Neural cell (in vitro differentiated cells): ENCODE measurements at regions not wholly inside any gene's neighbourhood (a gene's known extent, or its start where the extent isn't known, plus 50 kb on each side); places are given as distances from the start of the nearest gene placed in this dataset.

Experiments
- EP300 ChIP-seq: fragments of 450-650 bp; conservative IDR thresholded peaks from 2 replicates; pipeline ENCODE4 v1.6.1; 2014; ENCODE audit warnings: antibody characterized with exemption, mild to moderate bottlenecking, moderate library complexity; ENCODE audit not compliant: poor library complexity, severe bottlenecking
- EZH2 ChIP-seq: fragments of 200-600, 300-800 bp; shearing (Covaris generic), sonication (generic); IDR thresholded peaks from 2 replicates; pipeline ENCODE4 v1.6.1; 2014; ENCODE audit warnings: antibody characterized with exemption, low read length, borderline replicate concordance, mild to moderate bottlenecking; ENCODE audit not compliant: insufficient read depth, poor library complexity, severe bottlenecking
- RAD21 ChIP-seq: fragments of 450-650 bp; conservative IDR thresholded peaks from 2 replicates; pipeline ENCODE4 v1.6.1; 2014; ENCODE audit warnings: antibody characterized with exemption, mild to moderate bottlenecking, moderate library complexity
- TF ChIP-seq, protein P1 (sequence below): fragments of 450-650 bp; IDR thresholded peaks from 2 replicates; pipeline ENCODE4 v1.5.1; 2014; ENCODE audit warnings: antibody characterized with exemption, mild to moderate bottlenecking, moderate library complexity; ENCODE audit not compliant: poor library complexity, severe bottlenecking
- TF ChIP-seq, protein P2 (sequence below): IDR thresholded peaks from 2 replicates; pipeline ENCODE4 v1.6.1; 2012; ENCODE audit warnings: borderline replicate concordance

DNA sequence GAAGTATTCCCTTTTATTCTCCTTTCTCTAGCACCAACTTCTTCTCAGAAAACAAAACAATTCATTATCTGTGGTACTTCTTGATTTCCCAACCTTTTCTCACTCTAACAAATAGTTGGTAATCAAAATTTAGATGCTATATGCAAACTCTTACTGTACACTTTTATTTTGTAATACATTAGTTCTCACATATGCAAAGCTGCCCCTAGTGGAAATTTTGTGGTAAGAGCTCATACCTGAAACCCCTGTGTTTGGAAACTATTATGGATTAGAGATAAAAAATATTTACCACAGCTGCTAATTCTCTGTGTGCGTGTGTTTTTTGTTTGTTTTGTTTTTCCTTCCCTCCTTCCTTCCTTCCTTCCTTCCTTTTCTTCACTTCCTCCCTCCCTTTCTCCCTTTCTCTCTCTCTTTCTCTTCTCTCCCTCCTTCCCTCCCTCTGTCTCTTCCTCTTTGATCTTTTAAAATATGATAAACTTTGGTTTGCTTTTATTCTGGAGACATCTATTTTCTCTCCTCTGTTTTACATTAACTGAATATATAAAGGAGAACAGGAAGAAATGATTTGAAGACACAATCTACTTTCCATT lies 537.4 kb downstream of the SLITRK6 start:
- TF ChIP-seq, protein P1, sequence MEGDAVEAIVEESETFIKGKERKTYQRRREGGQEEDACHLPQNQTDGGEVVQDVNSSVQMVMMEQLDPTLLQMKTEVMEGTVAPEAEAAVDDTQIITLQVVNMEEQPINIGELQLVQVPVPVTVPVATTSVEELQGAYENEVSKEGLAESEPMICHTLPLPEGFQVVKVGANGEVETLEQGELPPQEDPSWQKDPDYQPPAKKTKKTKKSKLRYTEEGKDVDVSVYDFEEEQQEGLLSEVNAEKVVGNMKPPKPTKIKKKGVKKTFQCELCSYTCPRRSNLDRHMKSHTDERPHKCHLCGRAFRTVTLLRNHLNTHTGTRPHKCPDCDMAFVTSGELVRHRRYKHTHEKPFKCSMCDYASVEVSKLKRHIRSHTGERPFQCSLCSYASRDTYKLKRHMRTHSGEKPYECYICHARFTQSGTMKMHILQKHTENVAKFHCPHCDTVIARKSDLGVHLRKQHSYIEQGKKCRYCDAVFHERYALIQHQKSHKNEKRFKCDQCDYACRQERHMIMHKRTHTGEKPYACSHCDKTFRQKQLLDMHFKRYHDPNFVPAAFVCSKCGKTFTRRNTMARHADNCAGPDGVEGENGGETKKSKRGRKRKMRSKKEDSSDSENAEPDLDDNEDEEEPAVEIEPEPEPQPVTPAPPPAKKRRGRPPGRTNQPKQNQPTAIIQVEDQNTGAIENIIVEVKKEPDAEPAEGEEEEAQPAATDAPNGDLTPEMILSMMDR = peak; percentile 42
- no peak for TF ChIP-seq EZH2
- TF ChIP-seq, protein P2, sequence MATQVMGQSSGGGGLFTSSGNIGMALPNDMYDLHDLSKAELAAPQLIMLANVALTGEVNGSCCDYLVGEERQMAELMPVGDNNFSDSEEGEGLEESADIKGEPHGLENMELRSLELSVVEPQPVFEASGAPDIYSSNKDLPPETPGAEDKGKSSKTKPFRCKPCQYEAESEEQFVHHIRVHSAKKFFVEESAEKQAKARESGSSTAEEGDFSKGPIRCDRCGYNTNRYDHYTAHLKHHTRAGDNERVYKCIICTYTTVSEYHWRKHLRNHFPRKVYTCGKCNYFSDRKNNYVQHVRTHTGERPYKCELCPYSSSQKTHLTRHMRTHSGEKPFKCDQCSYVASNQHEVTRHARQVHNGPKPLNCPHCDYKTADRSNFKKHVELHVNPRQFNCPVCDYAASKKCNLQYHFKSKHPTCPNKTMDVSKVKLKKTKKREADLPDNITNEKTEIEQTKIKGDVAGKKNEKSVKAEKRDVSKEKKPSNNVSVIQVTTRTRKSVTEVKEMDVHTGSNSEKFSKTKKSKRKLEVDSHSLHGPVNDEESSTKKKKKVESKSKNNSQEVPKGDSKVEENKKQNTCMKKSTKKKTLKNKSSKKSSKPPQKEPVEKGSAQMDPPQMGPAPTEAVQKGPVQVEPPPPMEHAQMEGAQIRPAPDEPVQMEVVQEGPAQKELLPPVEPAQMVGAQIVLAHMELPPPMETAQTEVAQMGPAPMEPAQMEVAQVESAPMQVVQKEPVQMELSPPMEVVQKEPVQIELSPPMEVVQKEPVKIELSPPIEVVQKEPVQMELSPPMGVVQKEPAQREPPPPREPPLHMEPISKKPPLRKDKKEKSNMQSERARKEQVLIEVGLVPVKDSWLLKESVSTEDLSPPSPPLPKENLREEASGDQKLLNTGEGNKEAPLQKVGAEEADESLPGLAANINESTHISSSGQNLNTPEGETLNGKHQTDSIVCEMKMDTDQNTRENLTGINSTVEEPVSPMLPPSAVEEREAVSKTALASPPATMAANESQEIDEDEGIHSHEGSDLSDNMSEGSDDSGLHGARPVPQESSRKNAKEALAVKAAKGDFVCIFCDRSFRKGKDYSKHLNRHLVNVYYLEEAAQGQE = no peak
- TF ChIP-seq EP300 = no peak
- no peak for TF ChIP-seq RAD21
